Hepatic stellate cell (primary cell): ENCODE measurements at regions not wholly inside any gene's neighbourhood (a gene's known extent, or its start where the extent isn't known, plus 50 kb on each side); places are given as distances from the start of the nearest gene placed in this dataset.

Source experiments
- DNase-seq: peaks from one replicate; pipeline ENCODE4 v3.0.0; 2011; ENCODE audit warnings: low spot score

DNA sequence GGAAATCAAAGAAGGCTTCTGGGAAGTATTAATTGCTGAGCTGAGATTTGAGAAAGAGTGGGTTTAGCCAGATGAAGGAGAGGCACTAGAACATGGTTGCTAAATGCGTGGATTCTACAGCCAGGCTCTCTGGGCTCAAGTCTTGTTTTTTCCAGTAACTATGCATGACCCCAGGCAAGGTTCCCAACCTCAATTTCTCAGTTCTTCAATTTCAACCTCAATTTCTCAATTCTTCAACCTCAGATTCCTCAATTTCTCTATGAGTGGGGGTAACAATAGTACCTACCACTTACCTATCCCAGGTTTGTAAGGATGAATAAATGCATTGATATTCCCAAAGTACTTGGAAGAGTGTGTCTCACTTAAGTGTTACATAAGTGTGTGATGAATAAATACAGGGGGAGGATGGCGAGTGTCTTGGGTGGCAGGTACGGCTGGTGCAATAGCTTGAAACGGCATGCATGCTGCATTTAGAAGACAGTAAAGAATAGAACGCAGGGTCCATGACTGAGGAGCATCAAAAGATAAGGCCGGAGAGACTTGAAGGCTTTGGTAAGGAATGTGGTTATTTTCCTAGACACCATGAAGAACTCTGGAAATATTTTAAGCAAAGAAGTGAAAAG is 149.1 kb upstream of the ATP2B1 start:
- no peak for DNase-seq

- DNase-seq: peak; percentile 5
These were observed 147.8 kb upstream of the ATP2B1 start for GRCh38 chr12:89856431-89856830.

DNA sequence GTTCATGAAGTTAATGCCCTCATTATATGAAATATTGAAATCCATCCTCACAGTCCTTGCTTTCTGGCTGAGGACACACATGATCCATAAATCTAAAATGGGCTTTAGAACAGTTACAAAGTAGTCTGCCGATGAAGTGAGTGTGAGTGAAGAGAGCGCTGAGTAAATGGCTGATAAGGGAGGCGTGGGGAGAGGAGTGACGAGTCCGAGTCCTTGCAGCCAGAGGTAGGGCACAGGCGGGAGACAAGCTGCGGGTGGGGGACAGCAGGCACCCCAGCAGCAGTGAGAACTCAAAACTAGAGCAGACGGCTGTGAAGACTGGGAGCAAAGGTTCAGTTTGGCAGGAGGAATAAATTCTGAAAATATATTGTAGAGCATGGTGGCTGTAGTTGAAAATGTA is 140.1 kb upstream of the ATP2B1 start:
- DNase-seq: no peak

DNA sequence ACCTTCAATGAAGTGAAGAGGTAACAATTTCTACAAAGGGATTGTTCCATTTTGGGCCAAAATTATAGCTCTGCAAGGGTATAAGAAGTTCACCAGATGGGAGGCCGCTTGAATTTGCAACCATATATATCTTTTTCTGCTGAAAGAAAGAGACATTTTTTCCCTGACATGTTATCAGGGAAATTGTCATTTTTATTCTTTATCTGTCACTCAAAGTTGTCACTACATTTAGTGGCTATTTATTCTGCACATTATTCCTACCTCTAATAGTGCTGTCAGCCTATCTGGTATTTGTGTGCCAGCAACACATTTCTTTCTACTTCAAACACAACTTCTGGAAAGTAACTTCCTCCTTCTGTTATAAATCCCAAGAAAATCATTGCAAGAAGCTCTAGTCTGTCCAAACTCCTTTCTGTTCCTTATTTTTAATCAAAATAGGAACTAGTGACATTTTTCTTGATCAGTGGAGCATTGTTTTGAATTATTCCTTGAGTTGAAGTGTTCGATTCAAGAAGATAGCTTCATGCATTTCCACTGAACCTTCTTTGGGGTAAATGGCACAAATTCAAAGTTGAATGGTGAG is 137.9 kb upstream of the ATP2B1 start:
- no peak for DNase-seq

DNA sequence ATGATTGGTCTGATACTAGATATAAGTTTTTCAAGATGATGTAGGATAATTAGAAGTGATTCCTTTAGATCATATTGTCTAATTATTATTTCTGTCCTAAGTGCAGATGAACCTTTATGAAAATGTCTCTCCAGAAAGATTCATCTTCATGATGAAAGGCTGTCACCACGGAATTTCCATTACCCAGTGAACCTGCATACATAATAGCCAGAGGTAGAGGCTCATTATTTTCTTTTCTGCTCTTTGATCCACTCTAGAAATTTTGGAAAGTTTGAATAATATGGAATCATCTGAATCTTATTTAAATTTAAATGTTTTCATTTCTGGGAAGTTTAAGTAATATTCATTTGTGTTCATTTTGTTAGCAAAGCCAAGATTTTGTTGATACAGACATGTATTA is 137.1 kb upstream of the ATP2B1 start:
- no peak for DNase-seq

GRCh38 chr12:89845366-89845765 is 136.7 kb upstream of the ATP2B1 start:
- DNase-seq: no peak

DNA sequence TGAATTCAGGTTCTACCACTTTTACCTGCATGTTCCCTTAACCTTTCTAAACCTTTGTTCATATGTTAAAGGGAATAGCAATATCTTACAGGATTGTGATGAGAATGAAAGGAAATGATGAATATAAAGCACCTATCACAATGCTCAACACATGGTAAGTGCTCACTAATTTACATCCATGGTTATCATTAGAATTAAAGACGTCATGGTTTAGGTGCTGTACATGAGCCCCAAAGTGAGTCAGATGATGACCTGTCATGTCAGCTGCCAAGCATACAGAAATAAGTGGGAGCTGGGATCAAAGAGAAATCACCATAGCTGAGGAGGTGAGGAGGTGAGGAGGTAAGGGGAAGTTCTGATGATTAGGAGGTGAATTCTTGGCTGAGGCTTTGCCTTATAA is 135.9 kb upstream of the ATP2B1 start:
- no peak for DNase-seq

GRCh38 chr12:89840162-89840922 is 131.7 kb upstream of the ATP2B1 start:
- DNase-seq: no peak

DNA sequence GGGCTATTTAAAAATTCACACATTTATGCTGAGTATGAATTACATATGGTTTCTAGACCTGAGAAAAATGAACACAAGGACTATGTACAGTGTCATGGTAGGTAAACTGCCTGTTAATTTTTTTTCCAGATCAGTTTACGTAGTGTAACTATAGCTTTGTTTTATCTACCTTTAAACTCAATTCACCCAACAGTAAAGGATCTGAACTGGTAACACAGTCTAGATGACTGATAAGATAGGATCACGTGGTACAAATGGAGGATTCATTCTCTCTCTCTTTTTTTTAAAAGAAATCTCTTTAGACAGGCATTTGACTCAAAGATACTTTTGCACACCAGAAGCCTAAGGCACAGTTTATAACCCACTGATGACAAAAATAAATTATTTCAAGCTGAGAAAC is 130.8 kb upstream of the ATP2B1 start:
- no peak for DNase-seq

- no peak for DNase-seq
These were observed 130.2 kb upstream of the ATP2B1 start for GRCh38 chr12:89838833-89839232.

GRCh38 chr12:89836026-89836425 is 127.4 kb upstream of the ATP2B1 start:
- DNase-seq: no peak

- DNase-seq: no peak
These were observed 126.0 kb upstream of the ATP2B1 start for GRCh38 chr12:89834676-89835075.

DNA sequence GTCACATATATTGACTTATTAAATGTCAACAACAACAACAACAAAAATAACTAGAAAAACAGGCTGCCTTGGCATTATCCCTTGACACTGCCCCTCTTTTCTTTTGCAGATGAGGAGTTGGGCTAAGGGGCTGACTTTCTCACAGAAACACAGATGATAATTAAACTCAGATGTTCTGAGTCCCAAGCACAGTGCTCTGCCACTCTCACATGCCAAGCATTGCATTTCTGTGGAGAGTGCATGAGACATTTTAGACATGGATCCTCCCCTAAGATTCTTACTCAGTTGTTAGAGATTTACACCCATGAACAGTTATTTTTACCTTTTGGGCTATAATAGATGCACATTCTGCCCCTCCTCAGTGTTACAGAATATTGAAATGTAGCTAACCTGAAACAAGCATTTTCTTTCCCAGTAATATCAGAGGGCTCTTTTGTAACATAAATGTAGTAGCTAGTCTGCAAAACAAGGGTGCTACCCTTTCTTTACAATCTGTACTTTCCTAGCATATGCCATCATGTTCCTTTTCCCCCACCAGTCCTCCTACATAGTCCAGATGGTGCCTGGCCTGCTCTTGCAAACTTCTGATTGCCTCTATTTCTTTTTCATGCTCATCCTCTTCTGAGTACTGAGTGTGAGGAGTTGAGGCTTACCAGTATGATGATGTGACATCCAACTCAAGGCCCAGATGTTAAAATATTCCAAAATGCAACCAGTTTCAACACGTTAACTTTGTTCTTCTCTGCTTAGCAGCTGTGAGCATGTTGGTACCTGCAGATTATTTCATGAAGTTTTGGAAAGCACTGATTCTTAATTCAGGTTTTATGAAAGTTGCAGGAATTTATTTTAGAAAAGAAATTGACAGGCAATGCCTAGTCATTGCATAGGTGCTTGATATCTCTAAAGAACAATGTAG is 125.0 kb upstream of the ATP2B1 start:
- DNase-seq: no peak

DNA sequence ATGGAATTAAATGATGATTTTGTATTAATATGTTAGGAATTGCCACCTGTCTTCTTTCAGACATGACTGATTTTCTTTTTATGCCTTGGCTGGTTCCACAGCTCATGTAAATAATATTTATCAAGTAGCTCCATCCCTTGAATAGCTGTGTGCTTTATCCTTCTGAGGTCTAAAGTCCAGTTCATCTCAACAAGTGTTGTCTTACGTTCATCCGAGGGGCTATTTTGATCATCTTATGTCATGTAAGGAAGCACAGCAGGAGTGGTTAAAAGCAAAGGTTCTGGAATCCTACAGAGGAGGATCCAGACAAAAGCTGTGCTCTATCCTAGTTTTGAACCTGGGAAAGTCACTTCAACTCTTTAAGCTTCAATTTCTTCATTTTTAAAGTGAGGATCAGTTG is 123.7 kb upstream of the ATP2B1 start:
- DNase-seq: no peak

GRCh38 chr12:89831310-89832095 is 122.9 kb upstream of the ATP2B1 start:
- no peak for DNase-seq

GRCh38 chr12:89829434-89829975 is 120.9 kb upstream of the ATP2B1 start:
- no peak for DNase-seq

DNA sequence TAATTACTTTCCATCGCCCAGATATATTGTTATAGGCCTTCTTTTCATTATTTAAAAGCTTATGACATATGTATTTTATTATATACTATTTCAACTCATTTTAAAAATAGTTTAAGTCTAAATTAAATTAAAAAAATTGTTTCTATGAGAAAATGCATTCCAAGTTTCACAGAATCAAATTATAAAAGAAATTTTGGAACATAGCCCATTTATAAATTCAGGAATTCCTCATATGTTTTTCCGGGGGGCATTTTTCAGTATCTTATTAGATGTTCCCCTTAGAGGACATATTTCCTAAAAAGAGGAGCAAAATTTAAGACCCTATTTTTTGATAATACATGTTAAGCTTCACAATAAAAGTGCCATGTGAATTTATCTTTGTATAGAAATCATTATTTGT is 119.9 kb upstream of the ATP2B1 start:
- DNase-seq: no peak

- no peak for DNase-seq
These were observed 119.0 kb upstream of the ATP2B1 start for GRCh38 chr12:89827592-89827991.

GRCh38 chr12:89826468-89826867 is 117.8 kb upstream of the ATP2B1 start:
- DNase-seq: no peak

DNA sequence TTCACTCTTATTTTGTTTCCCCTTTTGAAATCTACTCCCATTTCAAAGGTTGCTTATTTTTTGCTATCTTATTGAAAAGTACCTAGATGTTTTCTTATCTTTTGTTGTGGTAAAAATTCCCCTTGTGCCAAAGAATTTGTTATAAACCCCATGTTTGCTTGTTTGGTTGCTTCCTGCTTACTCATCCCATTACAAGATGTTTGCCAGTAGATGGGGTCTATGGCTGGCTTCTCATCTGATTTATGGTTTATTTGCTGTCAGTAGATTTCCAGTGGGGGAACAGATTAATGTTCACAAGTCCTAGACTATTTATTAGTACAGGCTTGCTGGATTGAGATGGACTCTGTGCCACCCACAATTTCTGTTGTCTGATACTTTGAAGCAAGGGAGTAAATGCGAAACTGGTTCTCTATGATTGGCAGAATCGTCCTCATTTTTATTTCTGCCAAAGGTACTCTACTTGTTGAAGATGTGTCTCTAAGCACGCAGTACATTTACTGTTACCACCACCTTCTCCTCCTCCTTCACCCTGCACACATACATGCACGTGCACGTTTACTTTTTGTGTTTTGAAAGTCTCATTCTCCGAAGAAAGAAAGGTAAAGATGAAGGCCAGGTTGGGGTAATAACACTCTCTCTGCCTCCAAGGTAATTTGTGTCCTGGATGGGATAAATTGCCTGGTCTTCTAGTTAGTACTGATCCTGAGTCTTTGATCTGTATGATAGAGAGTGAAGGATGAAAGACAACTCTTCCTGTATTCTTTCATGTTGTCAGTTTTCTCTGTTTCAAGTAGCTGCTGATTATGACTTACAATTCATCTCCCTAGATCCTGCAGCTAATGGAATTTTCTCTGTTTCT is 117.2 kb upstream of the ATP2B1 start:
- DNase-seq: no peak
